ENCODE measurements at regions not wholly inside any gene's neighbourhood (a gene's known extent, or its start where the extent isn't known, plus 50 kb on each side); places are given as distances from the start of the nearest gene placed in this dataset.

- no peak overlapping the region for H3K4me3 ChIP-seq (ENCODE audit: low read depth, low read length)
- DNase-seq (ENCODE audit: low read depth) = no peak
- TF ChIP-seq MYC (IDR thresholded peaks at IDR 0.05; ENCODE audit: low read depth, low read length) (no peak), MAX (IDR thresholded peaks at IDR 0.05; ENCODE audit: low read depth, low read length) (no peak), CTCF (IDR thresholded peaks at IDR 0.05; ENCODE audit: low read depth, low read length) (no peak), POLR2A (IDR thresholded peaks at IDR 0.05; ENCODE audit: extremely low read depth, insufficient read length) (no peak)
Measured at GRCh38 chr9:108093773-108094675, 604.5 kb upstream of the KLF4 start.

GRCh38 chr9:108088916-108089315 lies 599.3 kb upstream of the KLF4 start:
- H3K4me3 ChIP-seq (ENCODE audit: low read depth, low read length) = no peak overlapping the region
- no peak for DNase-seq (ENCODE audit: low read depth)
- TF ChIP-seq CTCF (IDR thresholded peaks at IDR 0.05; ENCODE audit: low read depth, low read length) (no peak), MYC (IDR thresholded peaks at IDR 0.05; ENCODE audit: low read depth, low read length) (no peak), POLR2A (IDR thresholded peaks at IDR 0.05; ENCODE audit: extremely low read depth, insufficient read length) (no peak), MAX (IDR thresholded peaks at IDR 0.05; ENCODE audit: low read depth, low read length) (no peak)

- no peak overlapping the region for H3K4me3 ChIP-seq (ENCODE audit: low read depth, low read length)
- no peak for DNase-seq (ENCODE audit: low read depth)
- TF ChIP-seq MYC (IDR thresholded peaks at IDR 0.05; ENCODE audit: low read depth, low read length) = no peak
- TF ChIP-seq POLR2A (IDR thresholded peaks at IDR 0.05; ENCODE audit: extremely low read depth, insufficient read length) = no peak
- TF ChIP-seq MAX (IDR thresholded peaks at IDR 0.05; ENCODE audit: low read depth, low read length) = no peak
- no peak for TF ChIP-seq CTCF (IDR thresholded peaks at IDR 0.05; ENCODE audit: low read depth, low read length)
Measured at GRCh38 chr9:108087781-108088180, 598.2 kb upstream of the KLF4 start.

- TF ChIP-seq CTCF (IDR thresholded peaks at IDR 0.05; ENCODE audit: low read depth, low read length) = no peak
- no peak for TF ChIP-seq MYC (IDR thresholded peaks at IDR 0.05; ENCODE audit: low read depth, low read length)
- TF ChIP-seq MAX (IDR thresholded peaks at IDR 0.05; ENCODE audit: low read depth, low read length) = no peak
- TF ChIP-seq POLR2A (IDR thresholded peaks at IDR 0.05; ENCODE audit: extremely low read depth, insufficient read length) = no peak
- DNase-seq (ENCODE audit: low read depth) = no peak
Measured at GRCh38 chr9:108086624-108087023, 597.1 kb upstream of the KLF4 start.

GRCh38 chr9:108085294-108085693 lies 595.7 kb upstream of the KLF4 start:
- H3K4me3 ChIP-seq (ENCODE audit: low read depth, low read length) = no peak overlapping the region
- no peak for DNase-seq (ENCODE audit: low read depth)
- TF ChIP-seq MAX (IDR thresholded peaks at IDR 0.05; ENCODE audit: low read depth, low read length) = no peak
- TF ChIP-seq POLR2A (IDR thresholded peaks at IDR 0.05; ENCODE audit: extremely low read depth, insufficient read length) = no peak
- no peak for TF ChIP-seq MYC (IDR thresholded peaks at IDR 0.05; ENCODE audit: low read depth, low read length)
- TF ChIP-seq CTCF (IDR thresholded peaks at IDR 0.05; ENCODE audit: low read depth, low read length) = no peak

More at GRCh38 chr9:108086624-108087023, 597.1 kb upstream of the KLF4 start:
- no peak overlapping the region for H3K4me3 ChIP-seq (ENCODE audit: low read depth, low read length)
